ENCODE measurements at regions not wholly inside any gene's neighbourhood (a gene's known extent, or its start where the extent isn't known, plus 50 kb on each side); places are given as distances from the start of the nearest gene placed in this dataset.

DNA sequence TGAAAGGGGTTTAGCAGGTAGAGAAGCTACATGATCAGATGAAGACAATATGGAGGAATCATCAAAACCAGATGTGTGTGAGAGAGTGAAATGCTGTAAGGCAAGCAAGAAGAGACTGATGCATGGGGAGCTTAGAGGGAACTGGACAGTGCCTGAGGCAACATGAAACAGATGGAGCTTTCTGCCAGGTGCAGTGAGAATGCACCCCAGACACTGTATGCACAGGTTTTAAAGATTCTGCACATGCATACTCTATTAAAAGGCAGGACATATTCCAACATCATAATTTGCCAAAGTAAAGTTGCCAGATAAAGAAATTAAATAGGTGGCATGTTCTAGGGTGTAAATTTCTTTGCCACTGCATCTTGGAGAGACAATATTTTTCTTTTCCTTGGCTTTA, 200.1 kb downstream of the AMY1C start:
- TF ChIP-seq, protein P1, sequence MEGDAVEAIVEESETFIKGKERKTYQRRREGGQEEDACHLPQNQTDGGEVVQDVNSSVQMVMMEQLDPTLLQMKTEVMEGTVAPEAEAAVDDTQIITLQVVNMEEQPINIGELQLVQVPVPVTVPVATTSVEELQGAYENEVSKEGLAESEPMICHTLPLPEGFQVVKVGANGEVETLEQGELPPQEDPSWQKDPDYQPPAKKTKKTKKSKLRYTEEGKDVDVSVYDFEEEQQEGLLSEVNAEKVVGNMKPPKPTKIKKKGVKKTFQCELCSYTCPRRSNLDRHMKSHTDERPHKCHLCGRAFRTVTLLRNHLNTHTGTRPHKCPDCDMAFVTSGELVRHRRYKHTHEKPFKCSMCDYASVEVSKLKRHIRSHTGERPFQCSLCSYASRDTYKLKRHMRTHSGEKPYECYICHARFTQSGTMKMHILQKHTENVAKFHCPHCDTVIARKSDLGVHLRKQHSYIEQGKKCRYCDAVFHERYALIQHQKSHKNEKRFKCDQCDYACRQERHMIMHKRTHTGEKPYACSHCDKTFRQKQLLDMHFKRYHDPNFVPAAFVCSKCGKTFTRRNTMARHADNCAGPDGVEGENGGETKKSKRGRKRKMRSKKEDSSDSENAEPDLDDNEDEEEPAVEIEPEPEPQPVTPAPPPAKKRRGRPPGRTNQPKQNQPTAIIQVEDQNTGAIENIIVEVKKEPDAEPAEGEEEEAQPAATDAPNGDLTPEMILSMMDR (IDR thresholded peaks at IDR 0.05; ENCODE audit: low read depth, low read length), result no peak
- H3K4me3 ChIP-seq (ENCODE audit: low read depth, low read length), result no peak overlapping the region

DNA sequence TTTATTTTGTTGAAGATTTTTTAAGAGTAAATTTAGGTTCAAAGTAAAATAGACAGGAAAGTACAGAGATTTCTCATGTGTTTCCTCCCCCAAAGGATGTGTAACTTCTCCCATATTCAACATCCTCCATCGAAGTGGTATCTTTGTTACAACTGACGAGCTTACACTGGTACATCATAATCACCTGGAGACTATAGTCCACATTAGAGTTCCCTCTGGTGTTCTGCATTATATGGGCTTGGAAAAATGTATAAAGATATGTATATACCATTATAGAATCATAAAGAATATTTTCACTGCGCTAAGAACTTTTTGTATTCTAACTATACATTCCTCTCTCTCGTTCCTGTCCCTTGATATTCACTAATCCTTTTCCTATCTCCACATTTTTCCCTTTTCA, 203.7 kb downstream of the AMY1C start:
- TF ChIP-seq, protein P1 (IDR thresholded peaks at IDR 0.05; ENCODE audit: low read depth, low read length), result no peak
- H3K4me3 ChIP-seq (ENCODE audit: low read depth, low read length), result no peak overlapping the region

DNA sequence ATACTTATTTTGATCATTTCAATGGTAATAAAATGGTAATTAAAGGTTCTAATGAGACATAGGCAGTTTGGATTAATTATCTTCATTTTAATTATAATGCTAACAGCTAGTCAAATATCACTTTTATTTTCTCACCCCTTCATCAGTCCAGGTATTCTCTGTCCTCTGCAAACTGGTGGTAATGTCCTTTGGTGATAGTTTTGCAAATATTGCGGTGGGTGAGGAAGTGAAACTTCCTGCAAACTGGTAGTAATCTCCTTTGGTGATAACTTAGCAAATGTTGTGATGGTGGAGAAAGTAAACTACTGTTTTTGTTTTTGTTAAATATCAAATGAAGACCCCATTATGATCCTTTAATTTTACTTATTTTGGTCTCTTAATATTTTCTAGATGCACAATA, 209.0 kb downstream of the AMY1C start:
- TF ChIP-seq, protein P1 (IDR thresholded peaks at IDR 0.05; ENCODE audit: low read depth, low read length), result no peak
- no peak overlapping the region for H3K4me3 ChIP-seq (ENCODE audit: low read depth, low read length)

DNA sequence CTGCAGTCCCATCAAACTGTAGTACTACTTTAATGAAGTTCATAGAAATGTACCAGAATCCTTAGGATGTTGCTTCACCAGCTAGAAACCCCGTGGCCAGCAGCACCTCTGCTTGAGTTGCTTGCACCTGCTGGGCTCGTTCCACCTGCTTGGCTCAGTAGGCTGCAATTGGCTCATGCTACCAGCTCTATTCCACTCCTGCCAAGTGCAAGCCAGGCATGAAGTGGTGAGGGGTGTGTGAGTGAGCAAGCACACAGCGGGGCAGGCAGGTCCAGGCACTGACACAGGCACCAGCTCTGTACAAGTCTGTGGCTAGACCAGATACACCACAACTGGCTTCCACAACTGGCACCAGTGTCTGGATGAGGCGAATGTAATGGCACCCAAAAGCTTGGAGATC, 209.9 kb downstream of the AMY1C start:
- TF ChIP-seq, protein P1 (IDR thresholded peaks at IDR 0.05; ENCODE audit: low read depth, low read length), result no peak
- no peak overlapping the region for H3K4me3 ChIP-seq (ENCODE audit: low read depth, low read length)

DNA sequence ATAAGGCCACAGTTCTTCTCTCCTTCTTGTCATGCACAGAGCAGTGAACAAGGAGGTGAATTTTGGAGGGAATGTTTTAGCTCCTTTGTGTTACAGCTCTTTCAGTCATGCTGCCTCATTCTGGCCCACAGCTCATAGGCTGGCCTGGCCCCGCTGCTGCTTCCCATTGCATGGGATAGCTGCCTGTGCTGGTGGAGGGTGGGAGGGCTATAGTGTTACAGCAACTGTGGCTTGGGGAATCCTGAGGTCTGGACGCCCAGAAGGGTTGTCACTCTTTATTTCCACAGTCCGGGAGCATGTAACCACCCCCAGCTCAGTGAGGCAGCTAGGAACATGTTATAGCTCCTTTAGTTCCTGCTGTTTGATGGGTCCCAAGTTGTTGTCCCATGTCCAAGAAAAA, 210.3 kb downstream of the AMY1C start:
- H3K4me3 ChIP-seq (ENCODE audit: low read depth, low read length), result no peak overlapping the region
- TF ChIP-seq, protein P1 (IDR thresholded peaks at IDR 0.05; ENCODE audit: low read depth, low read length), result no peak

DNA sequence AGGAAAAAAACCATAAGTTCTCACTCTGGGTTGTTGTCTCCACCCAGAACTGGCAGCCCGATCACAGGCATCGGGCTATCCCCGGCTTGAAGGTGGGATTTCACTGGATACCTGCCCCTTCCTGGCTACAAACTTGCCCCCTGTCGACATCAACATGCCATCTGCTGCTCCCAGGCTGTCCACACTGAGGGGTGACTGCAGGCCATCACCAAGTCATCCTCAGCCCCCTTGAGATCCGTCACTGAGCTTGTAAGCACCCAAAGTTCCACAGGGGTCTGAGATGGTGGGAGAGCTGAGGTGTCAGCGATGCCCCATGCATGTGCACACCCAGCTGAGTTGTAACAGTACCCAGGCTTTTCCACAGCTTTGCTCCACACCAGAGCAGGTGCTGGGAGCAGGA, 211.0 kb downstream of the AMY1C start:
- TF ChIP-seq, protein P1 (IDR thresholded peaks at IDR 0.05; ENCODE audit: low read depth, low read length), result no peak
- H3K4me3 ChIP-seq (ENCODE audit: low read depth, low read length), result no peak overlapping the region

DNA sequence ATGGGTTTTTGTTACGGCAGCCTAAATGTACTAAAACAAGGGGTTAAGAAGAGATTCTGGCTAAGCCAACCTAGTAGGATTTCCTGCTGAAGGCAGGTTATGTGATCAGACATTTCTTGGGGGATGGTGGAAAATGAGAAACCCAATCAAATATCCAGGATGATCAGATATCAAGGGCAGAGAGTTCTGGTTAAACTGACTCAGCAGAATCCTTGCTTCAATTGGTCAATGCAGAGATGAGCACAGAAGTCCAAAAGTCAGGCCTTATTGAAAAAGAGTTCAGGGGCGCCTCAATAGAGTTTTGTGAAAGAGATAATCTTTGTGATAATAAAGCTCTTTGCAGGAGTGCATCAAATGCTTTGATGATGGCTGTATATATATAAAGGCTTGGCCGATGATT, 237.1 kb downstream of the AMY1C start:
- TF ChIP-seq, protein P1 (IDR thresholded peaks at IDR 0.05; ENCODE audit: low read depth, low read length), result no peak
- H3K4me3 ChIP-seq (ENCODE audit: low read depth, low read length), result no peak overlapping the region
